Spleen (tissue), 11 donors: ENCODE measurements at regions not wholly inside any gene's neighbourhood (a gene's known extent, or its start where the extent isn't known, plus 50 kb on each side); places are given as distances from the start of the nearest gene placed in this dataset.

Experiments used
- DNase-seq: peaks from one replicate; pipeline ENCODE4 v3.0.0-alpha.2; 2020
- H3K27ac ChIP-seq, 8 donors: fragments of 200-600 bp; sonication (generic) in 7 of 8; 1 replicate in 4 of 8; 2 replicates in 4 of 8; pipeline versions ENCODE4 v1.5.0 to v1.8.0; 2016 to 2021; ENCODE audit warnings: inconsistent platforms in 4 of 8, mild to moderate bottlenecking in 4 of 8, moderate library complexity in 1 of 8
- H3K27me3 ChIP-seq, 7 donors: fragments of 200-600 bp; sonication (generic) in 6 of 7; replicated peaks in 1 of 7; 1 replicate in 4 of 7; 2 replicates in 3 of 7; pipeline versions ENCODE4 v1.5.0 to v1.8.0; 2016 to 2021; ENCODE audit warnings: inconsistent platforms in 3 of 7, mild to moderate bottlenecking in 1 of 7
- H3K36me3 ChIP-seq, 6 donors: fragments of 200-600 bp; sonication (generic) in 5 of 6; 1 replicate in 4 of 6; 2 replicates in 2 of 6; pipeline versions ENCODE4 v1.5.0 to v1.8.0; 2016 to 2021; ENCODE audit warnings: inconsistent platforms in 2 of 6
- H3K4me1 ChIP-seq, 6 donors: fragments of 200-600 bp; sonication (generic) in 5 of 6; 1 replicate in 3 of 6; 2 replicates in 3 of 6; pipeline versions ENCODE4 v1.5.0 to v1.8.0; 2016 to 2021; ENCODE audit warnings: inconsistent platforms in 3 of 6
- H3K4me3 ChIP-seq, 8 donors: fragments of 200-600 bp; sonication (generic) in 7 of 8; 1 replicate in 4 of 8; 2 replicates in 4 of 8; pipeline versions ENCODE4 v1.5.0 to v1.8.0; 2016 to 2021; ENCODE audit warnings: inconsistent platforms in 4 of 8, mild to moderate bottlenecking in 4 of 8, moderate library complexity in 2 of 8
- H3K9me3 ChIP-seq, 8 donors: fragments of 200-600 bp; sonication (generic) in 7 of 8; 1 replicate in 4 of 8; 2 replicates in 4 of 8; pipeline versions ENCODE4 v1.5.0 to v1.8.0; 2016 to 2021; ENCODE audit warnings: inconsistent platforms in 4 of 8
- POLR2A ChIP-seq, 3 donors: fragments of 450-650 bp; IDR thresholded peaks; one replicate each; pipeline ENCODE4 v1.5.1; 2017; ENCODE audit warnings: antibody characterized with exemption in 3 of 3, mild to moderate bottlenecking in 1 of 3
- POLR2AphosphoS5 ChIP-seq, 3 donors: sonication (generic); formaldehyde crosslinking; IDR thresholded peaks; one replicate each; pipeline ENCODE4 v1.5.1; 2017; ENCODE audit warnings: antibody characterized with exemption in 3 of 3
- WGBS, 5 donors: extraction: QIAGEN DNeasy Blood & Tissue Kit in 3 of 5; methylation state at CpG; one replicate each; pipeline versions ENCODE4 v1.1.5 to v1.1.7; 2013 to 2018; 5-methylcytosine and 5-hydroxymethylcytosine counted together
- intact Hi-C: fragments of 100-400 bp; cut with DNase I; formaldehyde crosslinking; loops from one replicate; pipeline ENCODE4 v1.15.0; 2023; ENCODE audit warnings: low total_unique reads
- TF ChIP-seq, protein P1 (sequence below), 11 experiments: fragments of 200-600 bp in 7 of 11; fragments of 450-650 bp in 4 of 11; sonication (generic) in 4 of 11; IDR thresholded peaks in 8 of 11; conservative IDR thresholded peaks in 3 of 11; 1 replicate in 7 of 11; 2 replicates in 4 of 11; pipeline versions ENCODE4 v1.4.0 to v1.8.0; 2016 to 2021; ENCODE audit warnings: antibody characterized with exemption in 11 of 11, inconsistent platforms in 4 of 11, mild to moderate bottlenecking in 1 of 11
- donor health status: healthy with polysubstance abuse.
- donor health status: DM: no; HTN: no; CAD: no; lungs with moderate emphysema.
- donor health status: DM: no; HTN: no; CAD: no.
- donor health status: Bipolar disorder and iron deficiency.
- donor health status: healthy.
- donor health status: DM: no; HTN: no; CAD: no.
- donor health status: DM: yes; HTN: yes; CAD: no.

DNA sequence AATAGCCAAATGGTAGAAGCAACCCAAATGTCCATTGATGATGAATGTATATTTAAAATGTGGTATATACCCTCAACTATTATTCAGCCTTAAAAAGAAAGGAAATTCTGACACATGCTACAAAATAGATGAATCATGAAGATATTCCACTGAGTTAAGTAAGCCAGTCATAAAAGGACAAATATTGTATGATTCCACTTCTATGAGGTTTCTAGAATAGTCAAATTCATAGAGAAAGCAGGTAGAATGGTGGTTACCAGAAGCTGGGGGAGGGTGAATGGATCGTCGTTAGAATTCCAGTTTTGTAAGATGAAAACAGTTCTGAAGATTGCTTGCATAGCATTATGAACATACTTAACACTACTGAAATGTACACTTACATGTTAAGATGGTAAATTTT, 214.3 kb upstream of the MYLIP start:
- Histone ChIP-seq H3K4me1 (peaks cover 0 to 9% (median 0%) of the 10 kb centered on the region in 6 donors), H3K4me3 (no peak overlapping the region), H3K27ac (no peak overlapping the region), H3K36me3 (no peaks in the 10 kb centered on the region), H3K27me3 (no peaks in the 10 kb centered on the region), H3K9me3 (no peaks in the 10 kb centered on the region)
- intact Hi-C loops, result no loop called here
- 72 to 89% (median 78%) methylated on average over 2 of the region's 2 CpGs for whole genome bisulfite sequencing, 5 donors
- TF ChIP-seq POLR2A (IDR thresholded peaks at IDR 0.05), result no peak
- TF ChIP-seq POLR2AphosphoS5 (IDR thresholded peaks at IDR 0.05), result no peak
- TF ChIP-seq, protein P1, sequence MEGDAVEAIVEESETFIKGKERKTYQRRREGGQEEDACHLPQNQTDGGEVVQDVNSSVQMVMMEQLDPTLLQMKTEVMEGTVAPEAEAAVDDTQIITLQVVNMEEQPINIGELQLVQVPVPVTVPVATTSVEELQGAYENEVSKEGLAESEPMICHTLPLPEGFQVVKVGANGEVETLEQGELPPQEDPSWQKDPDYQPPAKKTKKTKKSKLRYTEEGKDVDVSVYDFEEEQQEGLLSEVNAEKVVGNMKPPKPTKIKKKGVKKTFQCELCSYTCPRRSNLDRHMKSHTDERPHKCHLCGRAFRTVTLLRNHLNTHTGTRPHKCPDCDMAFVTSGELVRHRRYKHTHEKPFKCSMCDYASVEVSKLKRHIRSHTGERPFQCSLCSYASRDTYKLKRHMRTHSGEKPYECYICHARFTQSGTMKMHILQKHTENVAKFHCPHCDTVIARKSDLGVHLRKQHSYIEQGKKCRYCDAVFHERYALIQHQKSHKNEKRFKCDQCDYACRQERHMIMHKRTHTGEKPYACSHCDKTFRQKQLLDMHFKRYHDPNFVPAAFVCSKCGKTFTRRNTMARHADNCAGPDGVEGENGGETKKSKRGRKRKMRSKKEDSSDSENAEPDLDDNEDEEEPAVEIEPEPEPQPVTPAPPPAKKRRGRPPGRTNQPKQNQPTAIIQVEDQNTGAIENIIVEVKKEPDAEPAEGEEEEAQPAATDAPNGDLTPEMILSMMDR (IDR thresholded peaks at IDR 0.05 in 8 of 11, conservative IDR thresholded peaks at IDR 0.05 in 3 of 11), result no peak
- no peak for DNase-seq

DNA sequence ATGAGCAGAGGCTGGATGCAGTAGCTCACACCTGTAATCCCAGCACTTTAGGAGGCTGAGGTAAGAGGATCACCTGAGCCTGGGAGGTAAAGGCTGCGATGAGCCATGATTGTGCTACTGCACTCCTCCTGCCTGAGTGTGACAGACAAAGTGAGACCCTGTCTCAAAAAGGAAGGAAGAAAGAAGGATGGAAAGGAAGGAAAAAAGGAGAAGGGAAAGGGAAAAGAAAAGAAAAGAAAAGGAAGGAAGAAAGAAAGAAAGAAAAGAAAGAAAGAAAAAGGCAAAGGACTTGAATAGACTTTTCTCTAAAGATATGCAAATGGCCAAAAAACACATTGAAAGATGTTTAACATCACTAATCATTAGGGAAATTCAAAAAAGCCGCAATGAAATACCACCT, 215.3 kb upstream of the MYLIP start:
- H3K9me3 ChIP-seq, result no peaks in the 10 kb centered on the region
- 95 to 100% (median 99%) methylated on average over 2 of the region's 2 CpGs for WGBS, 5 donors

DNA sequence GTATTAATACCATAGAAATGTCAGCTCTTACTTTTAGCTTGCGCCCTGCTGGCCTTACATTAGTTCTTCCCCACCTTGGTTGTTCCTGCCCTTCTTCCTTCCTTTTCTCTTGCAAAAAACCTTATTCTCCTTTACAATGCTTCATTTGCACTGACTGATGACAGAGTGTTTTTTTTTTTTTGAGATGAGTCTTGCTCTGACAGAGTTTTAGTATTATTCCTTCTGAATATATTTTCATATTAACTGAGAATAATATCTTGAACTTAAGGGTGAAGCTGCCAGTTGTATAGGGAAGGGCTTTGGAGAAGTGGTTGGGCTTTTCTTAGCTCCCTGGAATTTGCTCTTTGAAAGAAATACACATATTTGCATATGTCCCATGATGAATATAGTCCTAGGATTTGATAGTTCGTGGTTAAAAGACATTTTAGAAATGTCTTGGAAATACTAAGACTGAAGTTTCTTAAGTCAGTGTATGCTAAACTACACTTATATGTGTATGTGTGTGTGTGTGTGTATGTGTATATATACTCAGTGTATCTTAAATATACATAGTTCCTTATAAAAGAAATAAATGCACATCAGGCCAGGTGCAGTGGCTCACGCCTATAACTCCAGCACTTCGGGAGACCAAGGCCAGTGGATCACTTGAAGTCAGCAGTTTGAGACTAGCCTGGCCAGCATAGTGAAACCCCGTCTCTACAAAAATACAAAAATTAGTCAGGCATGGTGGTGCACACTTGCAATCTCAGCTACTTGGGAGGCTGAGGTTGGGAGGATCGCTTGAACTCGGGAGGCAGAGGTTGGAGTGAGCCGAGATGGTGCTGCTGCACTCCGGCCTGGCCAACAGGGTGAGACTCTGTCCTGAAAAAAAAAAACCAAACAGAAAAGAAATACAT, 216.1 kb upstream of the MYLIP start:
- no peak overlapping the region for H3K4me3 ChIP-seq
- no peaks in the 10 kb centered on the region for H3K9me3 ChIP-seq
- intact Hi-C loops, result no loop called here
- WGBS, 5 donors, result 86 to 93% (median 91%) methylated on average over 9 of the region's 9 CpGs
- H3K27ac ChIP-seq, result no peak overlapping the region
- no peak for DNase-seq
- no peaks in the 10 kb centered on the region for H3K36me3 ChIP-seq
- no peak for TF ChIP-seq POLR2AphosphoS5 (IDR thresholded peaks at IDR 0.05)
- TF ChIP-seq, protein P1 (IDR thresholded peaks at IDR 0.05 in 8 of 11, conservative IDR thresholded peaks at IDR 0.05 in 3 of 11), result no peak
- no peak for TF ChIP-seq POLR2A (IDR thresholded peaks at IDR 0.05)
- no peaks in the 10 kb centered on the region for H3K27me3 ChIP-seq
- peaks cover 0 to 9% (median 0%) of the 10 kb centered on the region in 6 donors for H3K4me1 ChIP-seq

More for the DNA sequence above, 215.3 kb upstream of the MYLIP start:
- H3K27me3 ChIP-seq, result no peaks in the 10 kb centered on the region
- DNase-seq, result no peak
- H3K36me3 ChIP-seq, result no peaks in the 10 kb centered on the region
- no peak overlapping the region for H3K27ac ChIP-seq
- H3K4me3 ChIP-seq, result no peak overlapping the region
- TF ChIP-seq, protein P1 (IDR thresholded peaks at IDR 0.05 in 8 of 11, conservative IDR thresholded peaks at IDR 0.05 in 3 of 11), result no peak
- TF ChIP-seq POLR2AphosphoS5 (IDR thresholded peaks at IDR 0.05) (no peak), POLR2A (IDR thresholded peaks at IDR 0.05) (no peak)
- H3K4me1 ChIP-seq, result peaks cover 0 to 9% (median 0%) of the 10 kb centered on the region in 6 donors
- intact Hi-C loops, result no loop called here

DNA sequence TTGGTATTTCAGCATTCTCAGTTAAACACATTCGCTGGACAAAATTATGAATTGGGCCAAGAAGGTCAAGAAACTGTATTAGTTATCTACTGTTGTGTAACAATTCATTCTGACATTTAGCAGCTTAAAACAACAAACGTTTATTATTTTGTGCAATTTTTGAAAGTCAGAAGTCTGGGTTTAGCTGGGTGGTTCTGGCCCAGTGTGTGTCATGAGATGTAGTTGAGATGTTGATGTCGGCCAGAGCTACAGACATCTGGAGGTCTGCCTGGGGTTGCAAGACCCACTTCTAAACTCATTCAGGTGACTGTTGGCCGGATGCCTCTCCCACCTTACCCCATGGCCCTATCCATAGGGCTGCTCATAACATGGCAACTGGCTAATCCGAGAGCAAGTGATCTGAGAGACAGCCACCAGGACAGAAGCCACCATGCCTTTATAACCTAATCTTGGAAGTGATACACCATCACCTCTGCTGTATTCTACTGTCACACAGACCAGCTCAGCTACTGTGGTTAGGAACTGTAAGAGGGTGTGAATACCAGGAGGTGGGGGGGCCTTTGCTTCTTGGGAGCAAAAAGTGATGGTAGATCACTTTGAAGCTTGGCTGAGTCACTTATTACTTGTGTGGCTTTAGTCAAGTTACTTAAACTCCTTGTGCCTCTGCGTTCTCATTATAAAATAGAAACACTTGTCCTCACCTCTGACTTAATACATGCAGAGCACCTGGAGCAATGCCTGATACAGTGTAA, 217.0 kb upstream of the MYLIP start:
- WGBS, 5 donors, result 83 to 87% (median 86%) methylated on average over 6 of the region's 6 CpGs
- H3K27me3 ChIP-seq, result no peaks in the 10 kb centered on the region
- no peaks in the 10 kb centered on the region for H3K9me3 ChIP-seq
- intact Hi-C loops, result no loop called here
- peaks cover 0 to 9% (median 0%) of the 10 kb centered on the region in 6 donors for H3K4me1 ChIP-seq
- H3K4me3 ChIP-seq, result no peak overlapping the region
- DNase-seq, result no peak
- H3K27ac ChIP-seq, result no peak overlapping the region
- H3K36me3 ChIP-seq, result no peaks in the 10 kb centered on the region
- no peak for TF ChIP-seq POLR2A (IDR thresholded peaks at IDR 0.05)
- TF ChIP-seq POLR2AphosphoS5 (IDR thresholded peaks at IDR 0.05), result no peak
- TF ChIP-seq, protein P1 (IDR thresholded peaks at IDR 0.05 in 8 of 11, conservative IDR thresholded peaks at IDR 0.05 in 3 of 11), result no peak
